ENCODE measurements at regions not wholly inside any gene's neighbourhood (a gene's known extent, or its start where the extent isn't known, plus 50 kb on each side); places are given as distances from the start of the nearest gene placed in this dataset.
"Not testable (repeated sequence)": the region's sequence is repeated elsewhere in the genome, so short reads cannot be mapped to it uniquely, and the experiment has no call there.

- no peak for DNase-seq
Measured at GRCh38 chr7:66542528-66543269, 86.0 kb upstream of the KCTD7 start.

- DNase-seq, result no peak
Measured at GRCh38 chr7:66549466-66549865, 79.2 kb upstream of the KCTD7 start.

GRCh38 chr7:66553001-66553400 is 75.7 kb upstream of the KCTD7 start:
- DNase-seq, result no peak

- DNase-seq, result not testable (repeated sequence)
Measured at GRCh38 chr7:66553675-66554074, 75.0 kb upstream of the KCTD7 start.

- not testable (repeated sequence) for DNase-seq
Measured at GRCh38 chr7:66554291-66554690, 74.4 kb upstream of the KCTD7 start.

GRCh38 chr7:66554842-66555430 is 73.7 kb upstream of the KCTD7 start:
- DNase-seq, result not testable (repeated sequence)

- no peak for DNase-seq
Measured at GRCh38 chr7:66556177-66556548, 72.5 kb upstream of the KCTD7 start.

GRCh38 chr7:66556549-66557213 is 72.0 kb upstream of the KCTD7 start:
- no peak for DNase-seq

GRCh38 chr7:66557214-66558200 is 71.2 kb upstream of the KCTD7 start:
- DNase-seq, result peak; percentile 75

GRCh38 chr7:66558201-66558641 is 70.5 kb upstream of the KCTD7 start:
- DNase-seq, result no peak

- no peak for DNase-seq
Measured at GRCh38 chr7:66558660-66559465, 69.8 kb upstream of the KCTD7 start.

GRCh38 chr7:66564045-66564444 is 64.6 kb upstream of the KCTD7 start:
- no peak for DNase-seq

- DNase-seq, result not testable (repeated sequence)
Measured at GRCh38 chr7:66570179-66570578, 58.5 kb upstream of the KCTD7 start.

GRCh38 chr7:66571568-66571967 is 57.1 kb upstream of the KCTD7 start:
- no peak for DNase-seq

GRCh38 chr7:66573782-66574495 is 54.7 kb upstream of the KCTD7 start:
- not testable (repeated sequence) for DNase-seq

- DNase-seq, result not testable (repeated sequence)
Measured at GRCh38 chr7:66574768-66575167, 53.9 kb upstream of the KCTD7 start.

- no peak for DNase-seq
Measured at GRCh38 chr7:66575398-66575797, 53.3 kb upstream of the KCTD7 start.

GRCh38 chr7:66576646-66577045 is 52.0 kb upstream of the KCTD7 start:
- no peak for DNase-seq
